COLO668 (cell line): ENCODE measurements at regions not wholly inside any gene's neighbourhood (a gene's known extent, or its start where the extent isn't known, plus 50 kb on each side); places are given as distances from the start of the nearest gene placed in this dataset.
"Not testable (repeated sequence)": the region's sequence is repeated elsewhere in the genome, so short reads cannot be mapped to it uniquely, and the experiment has no call there.

Source experiments
- DNase-seq: peaks from one replicate; lab custom pipeline; 2025; ENCODE audit not compliant: unreplicated experiment; lab: John Stamatoyannopoulos, UW

DNA sequence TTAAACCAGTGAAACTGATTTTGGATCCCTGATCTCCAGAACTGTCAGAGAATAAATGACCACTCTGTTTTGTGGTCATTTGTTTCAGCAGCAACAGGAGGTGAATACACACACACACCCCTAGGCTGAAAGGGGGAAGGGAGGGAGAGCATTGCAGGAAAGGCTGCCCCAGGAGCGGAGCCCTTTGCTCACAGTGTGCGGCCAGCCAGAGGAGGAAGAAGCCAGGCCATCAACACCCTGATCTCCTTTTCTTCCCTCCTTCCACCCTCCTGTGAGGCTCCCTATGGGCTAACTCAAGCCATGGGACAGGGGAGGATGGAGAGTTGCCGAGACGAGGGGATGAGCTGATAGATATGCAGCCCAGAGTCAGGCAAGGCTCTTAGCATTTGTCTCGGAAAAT, 211.9 kb downstream of the TBX5 start:
- no peak for DNase-seq

DNA sequence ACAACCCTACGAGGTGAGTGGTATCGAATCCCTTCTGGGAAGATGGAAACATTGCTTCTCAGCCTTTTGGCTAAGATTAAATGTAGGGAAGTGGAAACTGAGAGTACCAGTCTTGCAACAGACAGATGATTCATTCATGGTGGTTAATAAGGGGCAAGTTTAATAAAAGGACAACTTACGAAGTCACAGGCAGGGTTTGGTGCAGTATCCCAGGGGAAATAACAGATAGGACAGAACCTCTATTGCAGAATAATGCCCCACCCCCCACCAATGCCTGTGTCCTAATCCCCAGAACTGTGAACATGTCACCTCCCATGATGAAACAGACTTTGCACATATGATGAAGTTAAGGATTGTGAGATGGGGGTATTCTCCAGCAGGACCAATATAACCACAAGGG, 212.5 kb downstream of the TBX5 start:
- DNase-seq, result no peak

DNA sequence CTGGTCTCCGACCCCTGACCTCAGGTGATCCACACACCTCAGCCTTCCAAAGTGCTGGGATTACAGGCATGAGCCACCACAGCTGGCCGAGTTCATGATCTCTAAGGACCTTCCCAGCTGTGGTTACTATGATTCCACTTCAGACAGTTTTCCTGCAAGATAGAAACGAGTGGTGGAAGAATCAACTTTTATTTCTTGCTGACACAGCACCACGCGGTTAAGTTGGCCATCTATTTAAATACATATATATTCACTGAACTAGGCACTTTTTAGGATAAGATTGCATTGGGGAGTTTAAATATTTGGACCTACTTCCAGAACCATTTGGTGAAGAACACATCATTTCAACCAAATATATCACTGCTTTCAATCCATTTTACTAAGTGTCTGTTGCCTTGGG, 213.4 kb downstream of the TBX5 start:
- no peak for DNase-seq

DNA sequence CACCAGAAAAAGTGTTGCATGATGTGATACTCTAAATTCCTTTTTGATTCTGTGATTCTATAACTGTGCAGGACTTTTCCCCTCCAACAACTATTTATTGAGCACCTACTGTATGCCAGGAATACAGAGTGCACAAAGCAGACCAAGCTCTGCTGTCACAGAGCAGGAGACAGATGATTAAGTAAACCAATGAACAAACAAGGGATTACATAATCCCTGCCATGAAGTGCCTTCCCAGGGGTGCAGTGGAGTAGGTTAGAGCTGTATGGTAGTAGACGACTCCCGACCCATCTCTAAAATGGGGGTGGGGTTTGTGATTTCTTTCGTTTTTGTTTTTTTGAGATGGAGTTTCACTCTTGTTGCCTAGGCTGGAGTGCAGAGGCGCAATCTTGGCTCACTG, 213.9 kb downstream of the TBX5 start:
- DNase-seq, result no peak

DNA sequence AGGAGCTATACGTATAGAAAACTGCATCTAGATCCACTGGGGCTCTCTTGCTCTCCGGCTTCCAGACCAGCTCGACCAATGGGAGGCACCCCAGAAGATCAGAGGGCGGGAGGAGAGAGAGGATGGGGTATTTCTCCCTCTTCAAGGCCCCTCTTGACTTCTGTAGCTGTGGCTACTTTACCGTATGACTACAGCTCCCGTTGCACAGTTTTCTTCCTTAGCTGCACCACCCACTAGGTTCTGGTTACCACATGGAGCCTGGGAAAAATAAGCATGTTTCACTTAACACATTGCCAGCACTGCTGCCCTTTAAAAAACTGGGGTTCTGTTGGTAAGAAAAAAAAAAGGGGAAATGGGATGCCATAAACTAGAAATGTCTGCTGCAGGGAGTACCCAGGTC, 214.4 kb downstream of the TBX5 start:
- no peak for DNase-seq

DNA sequence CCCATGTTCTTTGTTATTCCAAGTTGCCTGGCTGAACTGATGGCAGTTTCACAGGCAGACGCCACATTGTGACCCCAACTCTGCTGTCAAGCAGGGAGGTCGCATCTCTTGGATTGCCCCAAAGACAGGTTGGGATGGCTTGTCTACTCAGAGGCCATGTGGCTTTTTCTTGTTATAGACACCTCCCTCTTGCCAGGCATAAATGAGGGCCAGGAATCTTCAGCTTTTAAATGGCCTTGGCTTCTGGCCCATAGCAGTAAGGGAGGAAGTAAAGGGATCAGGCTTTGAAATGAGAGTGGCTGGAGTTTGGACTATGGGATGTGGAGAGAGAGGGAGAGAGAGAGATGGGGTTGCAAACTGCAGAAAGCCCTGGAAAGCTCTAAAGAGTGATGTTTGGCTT, 215.0 kb downstream of the TBX5 start:
- DNase-seq, result no peak

DNA sequence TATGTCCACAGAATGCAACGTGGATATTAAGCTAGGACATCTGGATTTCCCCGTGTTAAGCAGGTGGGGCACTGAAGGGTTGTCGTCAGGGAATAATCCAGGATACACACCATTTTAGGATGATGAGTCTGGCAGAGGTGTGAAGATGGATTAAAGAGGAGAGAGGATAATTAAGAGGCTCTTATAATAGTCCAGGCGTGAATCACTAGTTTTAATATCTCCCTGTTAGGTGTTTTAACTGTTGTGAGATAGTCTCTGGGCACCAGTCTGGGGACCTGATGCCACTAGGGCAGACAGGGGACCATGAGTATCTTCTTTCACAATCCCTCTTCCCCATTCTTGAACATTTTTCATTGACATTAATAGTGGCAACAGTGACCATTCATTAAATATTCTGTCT, 216.7 kb downstream of the TBX5 start:
- DNase-seq, result no peak

DNA sequence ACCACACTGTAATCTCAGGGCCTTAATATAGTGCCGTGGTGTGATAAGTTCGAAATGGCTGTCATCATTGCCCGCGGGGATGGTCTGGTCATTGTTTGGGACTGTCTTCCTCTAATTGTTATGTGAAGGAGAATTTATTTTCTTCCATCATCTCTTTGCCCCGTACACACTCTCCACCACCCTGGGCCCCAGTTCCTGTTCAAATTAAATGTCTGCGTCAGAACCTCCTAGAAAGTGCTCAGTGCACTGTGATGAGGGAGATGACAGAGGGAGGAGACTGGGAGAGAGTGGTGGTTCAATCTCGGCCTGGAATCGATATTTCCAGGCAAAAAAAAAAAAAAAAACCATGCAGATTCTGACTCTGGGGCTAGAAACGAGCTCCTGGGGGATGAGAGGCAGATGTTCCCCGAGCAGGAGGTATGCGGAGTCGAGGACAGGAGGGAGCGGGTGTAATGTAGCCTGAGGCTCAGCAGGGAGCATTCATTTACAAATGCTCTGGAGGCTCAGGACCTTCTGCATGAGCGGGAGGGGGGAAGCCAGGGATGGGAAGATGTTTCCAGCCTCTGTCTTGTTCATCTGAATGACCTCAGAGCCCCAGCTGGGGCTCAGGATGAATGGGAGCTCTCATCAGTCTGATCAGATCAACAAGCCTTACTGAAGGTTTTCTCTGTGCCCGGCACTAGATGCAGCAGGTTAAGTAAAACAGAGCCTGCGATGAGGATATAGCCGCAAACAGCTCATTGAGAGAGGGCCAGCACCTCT, 219.5 kb downstream of the TBX5 start:
- DNase-seq, result no peak

DNA sequence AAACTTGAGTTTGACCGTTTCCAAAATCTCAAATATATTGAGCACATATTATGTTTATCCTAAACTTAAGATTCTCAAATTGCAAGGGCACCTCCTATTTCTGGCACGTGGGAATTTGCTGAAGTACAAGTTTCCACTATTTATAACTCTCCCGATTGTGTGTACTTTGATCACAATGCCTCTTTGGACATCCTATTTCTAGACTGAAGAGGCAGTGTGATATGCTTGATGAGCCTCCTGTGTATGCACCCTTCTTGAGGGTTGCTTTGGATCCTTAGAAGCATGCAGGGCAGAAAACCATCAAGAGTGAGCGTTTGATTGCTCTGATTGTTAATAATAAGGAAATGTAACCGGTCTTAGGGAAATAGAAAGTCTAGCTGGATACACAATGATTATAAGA, 218.9 kb upstream of the RBM19 start:
- DNase-seq, result no peak

DNA sequence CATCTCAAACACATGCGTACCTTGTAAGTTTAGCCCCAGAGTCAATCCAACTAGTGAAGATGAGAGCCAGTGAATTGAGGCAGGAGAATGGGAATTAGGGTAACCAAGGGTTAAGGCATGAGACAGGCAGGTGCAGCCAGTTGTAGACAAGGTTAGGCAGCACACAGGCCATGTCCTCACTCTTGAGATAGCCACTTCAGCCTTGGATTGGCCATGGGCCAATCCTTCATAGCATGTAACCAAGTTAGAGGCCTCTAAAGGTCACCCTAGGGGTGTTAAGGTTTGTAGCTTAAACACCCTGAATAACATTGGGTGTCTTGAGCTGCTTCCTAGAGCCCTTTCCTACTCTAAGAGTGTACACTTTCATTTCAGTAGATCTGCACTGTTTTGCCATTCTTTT, 208.2 kb upstream of the RBM19 start:
- no peak for DNase-seq

DNA sequence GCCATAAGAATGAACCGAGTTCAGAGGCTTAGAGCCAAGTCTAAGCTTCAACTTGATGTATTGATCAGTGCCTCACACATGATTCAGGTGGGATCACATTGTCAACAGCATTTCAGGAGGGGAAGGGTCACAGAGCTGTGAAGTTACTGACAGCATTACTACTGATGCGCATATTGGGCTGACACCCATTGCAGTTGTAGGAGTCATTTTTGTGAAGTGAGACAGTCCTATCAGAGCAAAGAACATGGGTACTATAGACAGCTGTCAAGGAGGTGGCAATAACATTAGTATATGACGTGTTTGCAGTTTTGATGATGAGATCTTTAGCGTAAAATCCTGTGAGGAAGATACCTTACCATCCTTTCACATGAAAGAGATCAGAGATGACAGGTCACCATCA, 206.0 kb upstream of the RBM19 start:
- no peak for DNase-seq

DNA sequence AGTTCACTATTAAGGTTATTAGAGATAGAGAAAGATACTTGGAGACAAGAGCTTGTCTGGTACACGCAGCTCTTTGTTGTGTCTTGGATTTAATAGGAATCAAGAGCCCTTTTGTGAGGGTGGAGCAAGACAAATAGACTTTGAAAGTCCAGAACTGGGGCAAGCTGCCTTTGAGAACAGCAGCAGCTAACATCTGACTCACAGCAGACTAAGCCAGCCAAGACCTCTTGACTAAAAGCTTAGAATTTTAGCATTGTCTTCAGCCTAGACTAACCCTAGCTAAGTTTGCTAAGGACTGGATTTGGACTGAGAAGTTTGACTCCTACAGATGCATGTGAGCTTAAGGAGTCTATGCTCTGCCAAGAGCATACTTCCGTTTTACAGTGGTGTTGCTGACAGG, 201.9 kb upstream of the RBM19 start:
- DNase-seq, result no peak

DNA sequence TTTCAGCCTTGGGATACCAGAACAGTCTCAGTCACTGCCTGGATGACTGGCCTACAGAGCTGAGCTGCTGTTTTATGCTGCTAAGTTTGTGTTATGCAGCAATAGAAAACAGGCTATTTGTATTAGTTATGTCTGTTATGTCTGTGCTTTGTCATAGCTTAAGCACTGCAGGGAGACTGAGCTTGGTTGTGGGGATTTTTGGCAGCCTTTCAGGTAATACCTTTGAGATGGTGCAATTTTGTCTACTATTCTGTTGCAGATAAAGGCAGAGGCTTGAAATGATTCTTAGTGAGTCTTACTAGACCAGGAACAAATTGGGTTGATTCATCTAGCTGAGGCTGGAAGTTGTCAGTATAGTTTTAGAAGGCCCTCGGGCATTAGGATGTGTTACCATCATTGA, 201.3 kb upstream of the RBM19 start:
- no peak for DNase-seq

DNA sequence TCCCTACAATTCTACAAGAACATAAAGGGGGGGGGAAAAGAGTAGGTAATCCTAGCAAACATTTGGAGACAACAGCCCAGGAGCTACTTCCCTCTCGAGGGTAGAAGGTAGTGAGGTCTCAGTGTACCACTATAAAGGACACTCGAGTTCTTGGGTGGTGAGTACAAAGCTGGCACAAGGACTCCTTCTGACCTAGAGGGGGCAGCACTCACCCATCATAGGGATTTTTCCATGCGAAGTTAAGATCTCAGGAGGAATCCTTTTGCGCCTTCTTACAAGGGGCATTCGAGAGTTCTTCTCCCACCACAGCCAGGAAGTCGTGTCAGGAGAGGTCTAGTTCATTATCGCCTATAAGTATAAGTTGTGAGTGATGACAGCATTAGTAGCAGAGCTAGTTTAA, 200.2 kb upstream of the RBM19 start:
- DNase-seq, result no peak

DNA sequence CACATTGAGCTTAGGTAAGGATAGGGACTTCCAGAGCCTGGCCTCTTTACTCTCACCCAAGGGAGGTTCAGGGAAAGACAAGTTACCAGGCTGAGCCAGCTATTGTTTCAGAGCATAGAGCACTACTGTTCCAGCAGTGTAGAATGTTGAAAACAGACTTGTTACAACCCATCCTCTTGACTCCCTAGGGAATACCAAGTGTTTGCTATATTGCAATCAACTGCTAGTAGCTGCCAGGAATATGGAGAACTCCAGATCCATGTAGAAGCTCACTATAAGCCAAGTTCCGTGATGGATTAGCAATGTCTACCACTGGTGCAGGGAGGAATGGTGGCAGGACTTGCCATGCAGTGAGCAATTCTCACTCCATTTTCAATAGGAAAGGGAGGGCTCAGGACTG, 199.8 kb upstream of the RBM19 start:
- no peak for DNase-seq

DNA sequence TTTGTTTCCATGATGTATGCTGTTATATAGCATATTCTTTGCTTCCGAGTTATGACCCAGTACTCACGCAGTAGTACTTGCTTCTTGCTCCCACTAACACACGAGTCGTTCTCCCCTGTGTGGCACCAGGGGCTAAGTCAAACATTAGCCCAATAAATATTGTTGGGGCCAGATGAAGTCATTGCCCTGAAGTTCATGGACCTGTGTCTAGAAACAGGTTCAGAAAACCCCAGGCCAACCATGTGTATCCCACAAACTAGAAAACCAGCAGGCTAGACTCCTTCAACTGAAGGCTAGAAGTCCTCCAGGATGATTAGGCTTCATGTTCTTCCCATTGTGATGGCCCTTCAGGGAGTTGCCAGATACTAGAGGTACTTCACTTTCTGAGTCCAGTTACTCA, 198.2 kb upstream of the RBM19 start:
- DNase-seq, result no peak

DNA sequence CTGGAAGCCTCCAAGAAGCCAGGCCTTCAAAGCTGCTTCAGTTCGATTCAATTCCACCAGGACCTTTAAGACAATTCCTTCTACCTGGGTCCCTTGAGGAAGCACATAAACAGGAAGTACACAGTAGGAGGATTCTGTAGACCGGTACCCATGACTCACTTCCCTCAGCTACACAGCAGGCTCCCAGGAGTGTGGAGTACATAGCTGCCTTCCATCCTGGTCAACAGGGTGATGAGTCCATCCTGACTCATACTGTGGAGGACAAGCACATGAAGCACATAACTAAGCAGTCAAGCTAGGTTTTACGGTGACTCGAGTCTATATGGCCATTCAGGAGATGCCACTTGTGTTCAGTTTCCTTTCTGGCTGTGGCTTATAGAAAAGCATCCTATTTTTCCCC, 197.6 kb upstream of the RBM19 start:
- no peak for DNase-seq

DNA sequence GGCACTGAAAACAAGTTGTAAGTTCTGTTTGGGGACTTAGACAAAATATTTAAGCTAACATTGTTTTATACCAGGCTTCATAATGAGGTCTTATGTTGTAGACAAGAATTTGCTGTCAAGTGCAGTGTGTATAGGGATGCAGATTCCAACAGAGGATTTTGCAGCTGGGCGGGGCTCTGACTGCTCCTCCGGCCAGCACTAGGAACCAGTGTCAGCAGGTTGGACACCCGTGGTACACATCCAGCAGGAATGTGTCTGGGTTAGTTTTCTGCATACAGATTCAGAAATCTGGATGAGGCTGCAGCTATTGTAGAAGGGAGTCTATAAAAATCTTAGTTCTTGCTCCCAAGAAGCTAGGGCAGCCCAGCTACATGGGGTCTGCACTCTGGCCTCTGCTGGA, 194.3 kb upstream of the RBM19 start:
- DNase-seq, result no peak

DNA sequence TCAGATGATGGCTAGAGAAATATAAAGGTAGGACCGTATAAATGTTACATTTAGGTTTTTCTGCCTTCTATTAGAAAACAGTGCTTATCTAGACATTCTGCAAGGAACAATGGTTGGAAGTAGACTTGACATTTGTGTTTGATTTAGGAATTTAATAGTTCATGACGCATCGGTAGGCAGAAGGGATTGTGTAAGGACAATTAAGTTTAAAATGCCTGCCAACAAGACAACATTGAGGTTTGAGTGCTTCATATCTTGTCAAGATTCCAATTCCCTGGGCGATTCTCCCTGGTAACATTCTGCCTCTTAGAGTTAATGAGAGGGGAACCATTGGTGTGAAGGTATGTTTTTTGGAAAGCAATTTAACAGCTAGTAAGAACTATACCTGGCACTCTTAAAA, 186.8 kb upstream of the RBM19 start:
- DNase-seq, result no peak

DNA sequence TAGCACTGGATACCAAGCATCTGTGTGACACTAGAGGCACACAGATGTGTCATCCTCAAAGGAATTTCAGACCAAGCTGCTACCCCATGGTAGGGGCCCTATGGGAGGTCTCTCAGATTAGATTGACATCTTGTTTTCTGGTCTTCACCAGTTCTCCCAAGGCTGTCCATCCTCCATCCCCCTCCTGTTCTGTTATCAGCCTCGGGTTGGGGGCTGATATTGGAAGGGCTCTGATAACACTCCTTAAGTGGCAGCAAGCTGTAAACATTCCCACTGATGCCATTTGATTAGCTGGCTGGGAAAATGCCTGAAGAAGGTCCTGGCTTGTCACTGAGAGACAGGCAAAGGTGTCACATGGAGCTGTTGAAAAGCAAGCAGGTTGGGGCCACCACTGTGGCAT, 185.9 kb upstream of the RBM19 start:
- no peak for DNase-seq

DNA sequence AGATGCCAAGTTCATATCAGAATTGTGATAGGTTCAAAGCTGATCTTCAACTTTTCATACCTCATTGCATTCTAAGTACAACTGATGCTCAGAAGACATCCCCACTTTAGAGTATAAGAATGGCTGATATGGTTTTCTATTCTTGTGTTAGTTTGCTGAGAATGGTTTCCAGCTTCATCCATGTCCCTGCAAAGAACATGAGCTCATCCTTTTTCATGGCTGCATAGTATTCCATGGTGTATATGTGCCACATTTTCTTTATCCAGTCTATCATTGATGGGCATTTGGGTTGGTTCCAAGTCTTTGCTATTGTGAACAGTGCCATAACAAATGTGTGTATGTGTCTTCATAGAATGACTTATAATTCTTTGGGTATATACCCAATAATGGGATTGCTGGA, 184.5 kb upstream of the RBM19 start:
- DNase-seq, result not testable (repeated sequence)

DNA sequence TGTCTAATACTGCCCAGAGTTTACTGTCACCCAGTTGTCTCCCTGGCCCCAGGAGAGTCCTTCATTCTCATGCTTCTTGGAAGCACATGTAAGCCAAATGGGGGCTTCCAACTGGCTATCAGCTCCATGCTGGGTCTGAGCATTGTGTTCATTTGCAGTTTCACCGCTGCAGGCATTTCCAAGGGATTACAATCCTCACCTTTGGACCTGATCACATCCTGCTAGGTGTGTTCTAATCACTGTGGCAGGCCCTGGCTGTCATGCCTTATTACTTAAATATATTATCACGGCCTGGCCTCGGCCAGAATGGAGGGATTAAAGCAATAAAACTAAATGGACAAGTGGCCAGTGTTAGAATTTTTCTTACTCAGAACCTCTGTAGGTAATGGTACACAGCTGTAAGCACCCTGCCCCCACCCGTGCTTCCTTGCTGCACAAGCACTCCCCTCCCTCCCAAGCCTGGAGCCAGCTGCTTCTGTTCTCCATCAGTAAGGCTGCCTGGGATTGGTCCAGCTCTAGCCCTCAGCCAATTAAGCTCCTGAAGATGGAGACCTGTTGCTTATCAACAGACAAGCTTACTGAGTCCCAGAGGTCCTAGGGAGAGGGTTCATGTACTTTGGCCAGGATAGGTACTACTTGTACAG, 175.9 kb upstream of the RBM19 start:
- DNase-seq, result no peak

DNA sequence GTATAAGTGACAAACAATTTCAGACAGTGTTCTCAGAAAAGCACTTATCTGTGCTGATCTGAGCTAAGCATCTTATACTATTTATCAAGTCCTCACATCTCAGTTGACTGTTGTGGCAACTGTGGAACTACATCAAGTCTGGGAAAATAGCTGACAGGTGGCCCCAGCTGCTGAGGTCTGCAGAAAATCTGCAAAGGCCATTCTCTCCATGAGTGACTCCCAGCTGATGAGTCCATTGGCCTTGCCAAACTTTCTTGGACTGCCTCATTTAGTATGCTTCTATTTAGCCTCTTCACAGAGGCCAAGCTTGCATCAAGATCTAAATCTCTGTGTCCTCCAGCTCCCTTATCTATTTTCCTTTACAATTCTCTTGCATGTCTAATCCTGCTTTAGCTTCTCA, 174.5 kb upstream of the RBM19 start:
- DNase-seq, result no peak
